ENCODE measurements at regions not wholly inside any gene's neighbourhood (a gene's known extent, or its start where the extent isn't known, plus 50 kb on each side); places are given as distances from the start of the nearest gene placed in this dataset.

- TF ChIP-seq REST (IDR thresholded peaks at IDR 0.05; ENCODE audit: unreplicated experiment) (no peak), CTCF (conservative IDR thresholded peaks at IDR 0.05; ENCODE audit: low read depth in 2 of 2) (no peak)
Observed at GRCh38 chr10:111338035-111338434, 261.2 kb downstream of the ADRA2A start.
